Gastrocnemius medialis (tissue), 4 donors: ENCODE measurements at regions not wholly inside any gene's neighbourhood (a gene's known extent, or its start where the extent isn't known, plus 50 kb on each side); places are given as distances from the start of the nearest gene placed in this dataset.

Experiments
- ATAC-seq, 2 donors: fragments of 150-250 bp; one replicate each; pipeline ENCODE4 v1.9.1; 2016
- DNase-seq, 2 donors: peaks; one replicate each; pipeline ENCODE4 v3.0.0-alpha.2; 2019
- H3K27ac ChIP-seq, 4 donors: fragments of 200-600 bp; sonication (generic); 1 replicate in 1 of 4; 2 replicates in 3 of 4; pipeline ENCODE4 v1.5.1; 2016 to 2018; ENCODE audit warnings: mild to moderate bottlenecking in 2 of 4, moderate library complexity in 1 of 4
- H3K27me3 ChIP-seq, 3 donors: fragments of 200-600 bp; sonication (generic) in 2 of 3; 1 replicate in 1 of 3; 2 replicates in 2 of 3; pipeline versions ENCODE4 v1.5.1 to v1.6.0; 2016 to 2019; ENCODE audit warnings: mild to moderate bottlenecking in 1 of 3, moderate library complexity in 1 of 3
- H3K36me3 ChIP-seq, 2 donors: fragments of 200-600 bp; sonication (generic) in 1 of 2; one replicate each; pipeline ENCODE4 v1.5.1; 2017 to 2018
- H3K4me1 ChIP-seq, 2 donors: fragments of 200-600 bp; sonication (generic) in 1 of 2; one replicate each; pipeline ENCODE4 v1.5.1; 2016 to 2017; ENCODE audit warnings: mild to moderate bottlenecking in 2 of 2
- H3K4me3 ChIP-seq, 4 donors: fragments of 200-600 bp; sonication (generic) in 3 of 4; 1 replicate in 1 of 4; 2 replicates in 3 of 4; pipeline ENCODE4 v1.5.1; 2016 to 2019; ENCODE audit warnings: mild to moderate bottlenecking in 2 of 4
- H3K9me3 ChIP-seq, 3 donors: fragments of 200-600 bp; sonication (generic) in 2 of 3; 1 replicate in 1 of 3; 2 replicates in 2 of 3; pipeline ENCODE4 v1.5.1; 2016 to 2019
- CTCF ChIP-seq, 5 experiments: fragments of 450-650 bp in 3 of 5; fragments of 200-600 bp in 2 of 5; sonication (generic) in 2 of 5; IDR thresholded peaks in 4 of 5; conservative IDR thresholded peaks in 1 of 5; 1 replicate in 4 of 5; 2 replicates in 1 of 5; pipeline ENCODE4 v1.5.1; 2016 to 2019; ENCODE audit warnings: antibody characterized with exemption in 5 of 5, mild to moderate bottlenecking in 3 of 5, moderate library complexity in 3 of 5
- POLR2A ChIP-seq, 2 donors: fragments of 450-650 bp; IDR thresholded peaks; one replicate each; pipeline ENCODE4 v1.6.1; 2017; ENCODE audit warnings: antibody characterized with exemption in 2 of 2, mild to moderate bottlenecking in 2 of 2, moderate library complexity in 2 of 2
- in situ Hi-C, 4 donors: fragments of 200-750 bp; cut with MboI; loops; one replicate each; pipeline versions ENCODE4 v1.15.0 to v1.8.0; 2017; ENCODE audit warnings: low sequenced_read_pairs in 4 of 4
- intact Hi-C: fragments of 100-400 bp; cut with DNase I; formaldehyde crosslinking; loops from one replicate; pipeline ENCODE4 v1.15.1; 2023; ENCODE audit warnings: low total_unique reads

DNA sequence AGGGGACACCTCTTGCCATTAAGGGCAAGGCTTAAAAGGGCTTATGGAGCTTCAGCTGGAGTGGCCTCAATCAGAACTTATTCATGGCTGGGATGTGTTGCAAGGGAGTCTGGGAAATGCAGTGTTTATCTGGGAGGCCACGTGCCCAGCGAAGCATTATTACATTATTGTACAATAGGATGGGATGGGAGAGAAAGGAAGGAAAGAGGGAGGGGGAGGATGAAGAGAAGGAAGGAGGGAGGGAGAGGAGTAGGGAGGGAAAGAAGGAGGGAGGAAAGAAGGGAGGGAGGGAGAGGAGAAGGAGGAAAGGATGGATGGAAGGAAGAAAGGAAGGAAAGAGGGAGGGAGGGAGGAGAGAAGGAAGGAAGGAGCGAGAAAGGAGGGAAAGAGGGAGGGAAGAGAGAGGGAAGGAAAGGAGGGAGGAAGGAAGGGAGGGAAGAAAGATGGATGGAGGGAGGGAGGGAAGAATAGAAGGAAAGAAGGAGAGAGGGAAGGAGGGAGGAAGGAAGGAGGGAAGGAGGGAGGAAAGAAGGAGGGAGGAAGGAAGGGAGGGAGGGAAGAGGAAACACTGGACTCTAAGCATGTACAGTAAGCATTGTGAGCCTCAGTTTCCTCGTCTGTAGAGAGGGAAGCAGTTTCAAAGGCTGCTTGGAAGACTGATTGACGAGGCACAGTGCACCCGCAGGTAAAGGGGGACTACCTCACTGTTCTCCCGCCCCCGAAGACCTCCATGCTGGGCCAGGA is 62.2 kb downstream of the MYEOV start:
- DNase-seq, result no peak
- in situ Hi-C loops, result no loop called here
- H3K36me3 ChIP-seq, result no peaks in the 10 kb centered on the region
- no peak for ATAC-seq
- H3K27me3 ChIP-seq, result peaks cover 0 to 4% (median 3%) of the 10 kb centered on the region in 3 donors
- intact Hi-C loops, result no loop called here
- H3K4me3 ChIP-seq, result no peak overlapping the region
- no peaks in the 10 kb centered on the region for H3K4me1 ChIP-seq
- peaks cover 0 to 6% (median 0%) of the 10 kb centered on the region in 3 donors for H3K9me3 ChIP-seq
- TF ChIP-seq CTCF (IDR thresholded peaks at IDR 0.05 in 4 of 5, conservative IDR thresholded peaks at IDR 0.05 in 1 of 5) (no peak), POLR2A (IDR thresholded peaks at IDR 0.05) (no peak)
- H3K27ac ChIP-seq, result no peak overlapping the region

GRCh38 chr11:69356703-69357457 is 62.9 kb downstream of the MYEOV start:
- TF ChIP-seq POLR2A (IDR thresholded peaks at IDR 0.05) (no peak), CTCF (IDR thresholded peaks at IDR 0.05 in 4 of 5, conservative IDR thresholded peaks at IDR 0.05 in 1 of 5) (no peak)
- intact Hi-C loops, result no loop called here
- ATAC-seq (no peak), DNase-seq (no peak)
- in situ Hi-C loops, result no loop called here
- Histone ChIP-seq H3K36me3 (no peaks in the 10 kb centered on the region), H3K4me3 (no peak overlapping the region), H3K27ac (no peak overlapping the region), H3K27me3 (peaks cover 0 to 4% (median 3%) of the 10 kb centered on the region in 3 donors), H3K9me3 (peaks cover 0 to 6% (median 0%) of the 10 kb centered on the region in 3 donors), H3K4me1 (no peaks in the 10 kb centered on the region)

- Histone ChIP-seq H3K4me3 (no peak overlapping the region), H3K4me1 (no peaks in the 10 kb centered on the region), H3K27ac (no peak overlapping the region), H3K27me3 (peaks cover 0 to 4% (median 3%) of the 10 kb centered on the region in 3 donors), H3K9me3 (peaks cover 0 to 6% (median 0%) of the 10 kb centered on the region in 3 donors), H3K36me3 (no peaks in the 10 kb centered on the region)
- intact Hi-C loops, result no loop called here
- ATAC-seq (no peak), DNase-seq (no peak)
- no peak for TF ChIP-seq POLR2A (IDR thresholded peaks at IDR 0.05)
- no peak for TF ChIP-seq CTCF (IDR thresholded peaks at IDR 0.05 in 4 of 5, conservative IDR thresholded peaks at IDR 0.05 in 1 of 5)
- in situ Hi-C loops, result no loop called here
These were observed 63.8 kb downstream of the MYEOV start for GRCh38 chr11:69357458-69358397.

- peaks cover 0 to 4% (median 3%) of the 10 kb centered on the region in 3 donors for H3K27me3 ChIP-seq
- H3K4me3 ChIP-seq, result no peak overlapping the region
- H3K27ac ChIP-seq, result no peak overlapping the region
- DNase-seq (no peak), ATAC-seq (no peak)
- H3K9me3 ChIP-seq, result peaks cover 0 to 6% (median 0%) of the 10 kb centered on the region in 3 donors
- no peaks in the 10 kb centered on the region for H3K36me3 ChIP-seq
- no peaks in the 10 kb centered on the region for H3K4me1 ChIP-seq
- intact Hi-C loops (no loop called here), in situ Hi-C loops (no loop called here)
- TF ChIP-seq POLR2A (IDR thresholded peaks at IDR 0.05), result no peak
- no peak for TF ChIP-seq CTCF (IDR thresholded peaks at IDR 0.05 in 4 of 5, conservative IDR thresholded peaks at IDR 0.05 in 1 of 5)
These were observed 64.6 kb downstream of the MYEOV start for GRCh38 chr11:69358398-69359020.
